Neural progenitor cell (in vitro differentiated cells): ENCODE measurements at regions not wholly inside any gene's neighbourhood (a gene's known extent, or its start where the extent isn't known, plus 50 kb on each side); places are given as distances from the start of the nearest gene placed in this dataset.
A peak's percentile ranks its signal among the peaks of the same experiment; 100 is the strongest.

ENCODE experiments used
- DNase-seq: peaks from one replicate; pipeline ENCODE4 v3.0.0-alpha.2; 2016; ENCODE audit warnings: low spot score
- H2AFZ ChIP-seq: fragments of 200-600 bp; sonication (generic); replicated peaks from 2 replicates; pipeline ENCODE4 v1.6.1; 2016; ENCODE audit warnings: antibody characterized with exemption
- H3F3A ChIP-seq: fragments of 200-600 bp; sonication (generic); 2 replicates; pipeline ENCODE4 v1.6.1; 2016; ENCODE audit warnings: antibody characterized with exemption, low read depth
- H3K27ac ChIP-seq: fragments of 200-600 bp; sonication (generic); 2 replicates; pipeline ENCODE4 v1.5.1; 2016; ENCODE audit warnings: mild to moderate bottlenecking
- H3K27me3 ChIP-seq: fragments of 200-600 bp; sonication (generic); 2 replicates; pipeline ENCODE4 v1.6.1; 2016; ENCODE audit warnings: mild to moderate bottlenecking, moderate library complexity
- H3K36me3 ChIP-seq: fragments of 200-600 bp; sonication (generic); 2 replicates; pipeline ENCODE4 v1.5.1; 2016
- H3K4me1 ChIP-seq: fragments of 200-600 bp; sonication (generic); 2 replicates; pipeline ENCODE4 v1.6.1; 2016; ENCODE audit warnings: mixed run types
- H3K4me2 ChIP-seq: fragments of 200-600 bp; sonication (generic); 2 replicates; pipeline ENCODE4 v1.6.1; 2016
- H3K4me3 ChIP-seq: fragments of 200-600 bp; sonication (generic); 2 replicates; pipeline ENCODE4 v1.5.1; 2016
- H3K79me2 ChIP-seq: fragments of 200-600 bp; sonication (generic); 2 replicates; pipeline ENCODE4 v1.6.1; 2016; ENCODE audit warnings: low read depth
- H3K9ac ChIP-seq: fragments of 200-600 bp; sonication (generic); 2 replicates; pipeline ENCODE4 v1.6.1; 2016
- H3K9me3 ChIP-seq: fragments of 200-600 bp; sonication (generic); 2 replicates; pipeline ENCODE4 v1.5.1; 2016; ENCODE audit warnings: low read depth
- H4K20me1 ChIP-seq: fragments of 200-600 bp; sonication (generic); 2 replicates; pipeline ENCODE4 v1.6.1; 2016; ENCODE audit warnings: low read depth
- H3K27ac Mint-ChIP-seq: 3 replicates; pipeline ENCODE4 v1.8.0; 2021; ENCODE audit warnings: mixed read lengths
- H3K27me3 Mint-ChIP-seq: 2 replicates; pipeline ENCODE4 v1.8.0; 2022; ENCODE audit warnings: low read depth, mild to moderate bottlenecking, inconsistent platforms, moderate library complexity, mixed read lengths; ENCODE audit not compliant: insufficient read depth
- H3K36me3 Mint-ChIP-seq: 3 replicates; pipeline ENCODE4 v1.8.0; 2021; ENCODE audit warnings: mixed read lengths
- H3K4me1 Mint-ChIP-seq: 3 replicates; pipeline ENCODE4 v1.8.0; 2021; ENCODE audit warnings: mixed read lengths
- H3K4me3 Mint-ChIP-seq: 3 replicates; pipeline ENCODE4 v1.8.0; 2021; ENCODE audit warnings: mild to moderate bottlenecking, moderate library complexity, mixed read lengths
- H3K9me3 Mint-ChIP-seq: 3 replicates; pipeline ENCODE4 v1.8.0; 2020; ENCODE audit warnings: mixed read lengths
- EZH2 ChIP-seq: fragments of 200-600 bp; sonication (generic); IDR thresholded peaks from 2 replicates; pipeline ENCODE4 v1.6.1; 2017; ENCODE audit warnings: antibody characterized with exemption, mild to moderate bottlenecking, moderate library complexity
- EZH2phosphoT487 ChIP-seq: fragments of 200-600 bp; sonication (generic); IDR thresholded peaks from 2 replicates; pipeline ENCODE4 v1.6.1; 2017; ENCODE audit warnings: antibody characterized with exemption
- TF ChIP-seq, protein P1 (sequence below): fragments of 200-600 bp; sonication (generic); IDR thresholded peaks from 2 replicates; pipeline ENCODE4 v1.5.1; 2017; ENCODE audit warnings: antibody characterized with exemption, mild to moderate bottlenecking

DNA sequence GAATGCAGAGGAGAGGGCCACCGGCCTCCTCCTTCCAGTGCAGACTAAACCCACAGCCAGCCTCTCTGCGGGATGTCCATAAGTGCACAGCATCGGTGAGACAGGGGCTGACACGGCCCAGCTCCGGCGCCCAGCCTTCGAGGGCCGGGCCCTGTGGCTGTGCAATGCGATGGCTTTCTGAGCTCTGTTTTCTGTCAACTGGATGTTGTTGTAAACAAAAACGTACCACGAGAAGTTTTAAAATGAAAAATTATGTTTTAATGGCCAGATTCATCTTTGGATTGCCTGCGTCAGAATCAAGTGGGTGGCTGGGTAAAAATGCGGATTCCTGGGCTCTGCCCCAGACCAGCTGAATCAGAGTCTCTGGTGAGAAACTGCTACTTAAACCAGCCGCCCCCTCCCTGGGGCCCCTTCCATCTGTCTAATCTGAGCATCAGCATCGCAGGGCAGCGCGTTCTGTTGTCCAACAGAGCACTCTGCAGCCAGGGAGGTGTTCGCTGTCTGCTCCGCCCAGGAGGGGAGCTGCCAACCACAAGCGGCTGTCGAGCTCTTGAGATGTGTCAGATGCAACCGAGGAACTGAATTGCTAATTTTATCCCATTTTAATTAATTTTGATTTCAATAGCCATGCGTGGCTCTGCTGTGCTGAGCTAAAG lies 133.4 kb downstream of the RFLNA start:
- Histone ChIP-seq H2AFZ (no peak overlapping the region), H3F3A (peaks cover 4% of the 10 kb centered on the region), H3K4me3 (no peak overlapping the region), H3K9ac (no peak overlapping the region), H3K27ac (no peak overlapping the region), H3K27me3 (no peaks in the 10 kb centered on the region), H3K36me3 (no peaks in the 10 kb centered on the region), H3K79me2 (no peaks in the 10 kb centered on the region), H3K9me3 (no peaks in the 10 kb centered on the region), H3K4me2 (no peak overlapping the region), H4K20me1 (peaks cover 19% of the 10 kb centered on the region), H3K4me1 (peaks cover 26% of the 10 kb centered on the region)
- TF ChIP-seq EZH2, result no peak
- no peak for TF ChIP-seq EZH2phosphoT487
- TF ChIP-seq, protein P1, sequence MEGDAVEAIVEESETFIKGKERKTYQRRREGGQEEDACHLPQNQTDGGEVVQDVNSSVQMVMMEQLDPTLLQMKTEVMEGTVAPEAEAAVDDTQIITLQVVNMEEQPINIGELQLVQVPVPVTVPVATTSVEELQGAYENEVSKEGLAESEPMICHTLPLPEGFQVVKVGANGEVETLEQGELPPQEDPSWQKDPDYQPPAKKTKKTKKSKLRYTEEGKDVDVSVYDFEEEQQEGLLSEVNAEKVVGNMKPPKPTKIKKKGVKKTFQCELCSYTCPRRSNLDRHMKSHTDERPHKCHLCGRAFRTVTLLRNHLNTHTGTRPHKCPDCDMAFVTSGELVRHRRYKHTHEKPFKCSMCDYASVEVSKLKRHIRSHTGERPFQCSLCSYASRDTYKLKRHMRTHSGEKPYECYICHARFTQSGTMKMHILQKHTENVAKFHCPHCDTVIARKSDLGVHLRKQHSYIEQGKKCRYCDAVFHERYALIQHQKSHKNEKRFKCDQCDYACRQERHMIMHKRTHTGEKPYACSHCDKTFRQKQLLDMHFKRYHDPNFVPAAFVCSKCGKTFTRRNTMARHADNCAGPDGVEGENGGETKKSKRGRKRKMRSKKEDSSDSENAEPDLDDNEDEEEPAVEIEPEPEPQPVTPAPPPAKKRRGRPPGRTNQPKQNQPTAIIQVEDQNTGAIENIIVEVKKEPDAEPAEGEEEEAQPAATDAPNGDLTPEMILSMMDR, result no peak
- H3K4me1 Mint-ChIP-seq, result peaks cover 49% of the 10 kb centered on the region
- peaks cover 13% of the 10 kb centered on the region for H3K36me3 Mint-ChIP-seq
- H3K9me3 Mint-ChIP-seq, result no peaks in the 10 kb centered on the region
- H3K27me3 Mint-ChIP-seq, result peaks cover 8% of the 10 kb centered on the region
- peak overlapping the region; percentile 64 for H3K4me3 Mint-ChIP-seq
- no peak for DNase-seq
- H3K27ac Mint-ChIP-seq, result peak overlapping the region; percentile 87

DNA sequence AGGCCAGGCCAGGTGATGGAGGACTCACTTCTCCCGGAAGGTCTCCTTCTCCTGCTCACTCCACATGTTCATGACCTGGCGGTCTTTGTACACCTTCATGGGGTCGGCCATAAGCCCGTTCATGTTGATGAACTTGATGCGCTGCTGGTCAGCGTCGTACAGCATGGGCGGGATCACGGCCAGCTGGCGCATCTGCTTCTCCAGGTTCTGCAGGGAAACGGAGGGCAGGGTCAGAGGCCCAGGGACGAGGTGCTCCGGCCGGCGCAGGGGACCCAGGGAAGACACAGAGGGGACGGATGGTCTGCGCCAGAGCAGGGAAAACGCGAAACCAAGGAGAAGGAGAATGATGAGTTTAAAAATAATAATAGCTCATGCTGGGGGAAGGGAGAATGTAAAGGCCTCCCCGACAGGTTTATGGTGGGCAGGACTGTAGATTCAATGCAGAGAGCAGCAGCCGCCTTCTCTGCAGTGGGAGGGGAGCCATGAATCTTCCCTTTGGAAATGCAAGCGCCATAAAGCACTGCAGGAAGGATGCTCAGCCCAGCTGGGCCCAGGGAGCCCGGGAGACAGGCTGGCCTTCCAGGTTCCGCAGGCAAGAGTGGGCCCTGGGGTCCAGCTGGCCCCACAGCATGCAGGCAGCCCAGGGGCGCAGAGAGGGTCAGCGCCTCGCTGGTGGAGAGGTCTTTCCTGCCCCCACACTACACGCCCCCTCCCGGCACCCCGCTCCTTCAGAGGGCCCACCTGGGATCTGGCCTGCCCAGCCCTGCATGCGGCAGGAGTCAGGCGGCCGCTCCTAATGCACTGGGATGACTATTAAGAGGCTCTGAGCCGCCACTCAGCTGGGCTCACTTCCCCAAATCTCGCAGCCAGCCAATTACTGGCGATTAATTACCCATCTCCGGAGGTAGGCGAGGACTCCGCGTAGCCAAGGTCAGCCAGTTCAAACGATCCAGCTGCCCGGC lies 132.0 kb downstream of the RFLNA start:
- Histone ChIP-seq H3K4me3 (no peak overlapping the region), H3K27ac (no peak overlapping the region), H3K36me3 (no peaks in the 10 kb centered on the region), H3K9me3 (no peaks in the 10 kb centered on the region), H3K4me1 (peaks cover 21% of the 10 kb centered on the region), H3K4me2 (no peak overlapping the region), H3K9ac (no peak overlapping the region), H3K27me3 (no peaks in the 10 kb centered on the region), H3K79me2 (no peaks in the 10 kb centered on the region), H3F3A (no peaks in the 10 kb centered on the region), H2AFZ (no peak overlapping the region), H4K20me1 (peaks cover 17% of the 10 kb centered on the region)
- H3K27me3 Mint-ChIP-seq, result peaks cover 8% of the 10 kb centered on the region
- peaks cover 13% of the 10 kb centered on the region for H3K36me3 Mint-ChIP-seq
- H3K4me1 Mint-ChIP-seq, result peaks cover 40% of the 10 kb centered on the region
- H3K27ac Mint-ChIP-seq, result peak overlapping the region; percentile 97
- no peaks in the 10 kb centered on the region for H3K9me3 Mint-ChIP-seq
- DNase-seq, result peak; percentile 37
- H3K4me3 Mint-ChIP-seq, result no peak overlapping the region
- TF ChIP-seq EZH2phosphoT487 (no peak), EZH2 (no peak)
- TF ChIP-seq, protein P1, result no peak

DNA sequence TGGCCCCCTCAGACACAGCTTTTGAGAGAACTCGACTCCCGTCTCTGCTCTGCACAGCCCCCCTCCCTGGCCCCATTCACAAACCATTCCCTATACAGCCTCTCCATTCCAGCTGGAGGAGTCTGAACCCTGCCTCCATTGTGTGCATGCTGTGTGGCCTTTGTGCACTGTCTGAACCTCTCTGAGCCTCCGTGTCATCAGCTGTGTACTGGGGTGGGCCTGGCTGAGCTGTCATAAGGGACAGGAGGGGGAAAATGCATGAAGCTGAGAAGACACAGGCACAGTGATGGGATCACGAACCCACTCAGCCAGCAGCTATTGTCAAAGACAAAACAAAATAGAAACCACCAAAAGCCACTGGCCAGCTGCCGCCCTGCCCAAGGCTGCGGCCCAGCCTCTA lies 130.8 kb downstream of the RFLNA start:
- Histone ChIP-seq H3K4me3 (no peak overlapping the region), H3K27ac (peak overlapping the region; percentile 16), H4K20me1 (peaks cover 17% of the 10 kb centered on the region), H3K79me2 (no peaks in the 10 kb centered on the region), H3K27me3 (no peaks in the 10 kb centered on the region), H3K36me3 (no peaks in the 10 kb centered on the region), H3K4me1 (peaks cover 21% of the 10 kb centered on the region), H3K4me2 (no peak overlapping the region), H3K9ac (no peak overlapping the region), H3K9me3 (no peaks in the 10 kb centered on the region), H2AFZ (no peak overlapping the region), H3F3A (no peaks in the 10 kb centered on the region)
- TF ChIP-seq, protein P1, result no peak
- TF ChIP-seq EZH2phosphoT487, result no peak
- no peak for TF ChIP-seq EZH2
- H3K4me1 Mint-ChIP-seq, result peaks cover 35% of the 10 kb centered on the region
- peaks cover 6% of the 10 kb centered on the region for H3K27me3 Mint-ChIP-seq
- peaks cover 15% of the 10 kb centered on the region for H3K36me3 Mint-ChIP-seq
- H3K4me3 Mint-ChIP-seq, result no peak overlapping the region
- no peak for DNase-seq
- no peaks in the 10 kb centered on the region for H3K9me3 Mint-ChIP-seq
- no peak overlapping the region for H3K27ac Mint-ChIP-seq
